ENCODE measurements at regions not wholly inside any gene's neighbourhood (a gene's known extent, or its start where the extent isn't known, plus 50 kb on each side); places are given as distances from the start of the nearest gene placed in this dataset.

DNA sequence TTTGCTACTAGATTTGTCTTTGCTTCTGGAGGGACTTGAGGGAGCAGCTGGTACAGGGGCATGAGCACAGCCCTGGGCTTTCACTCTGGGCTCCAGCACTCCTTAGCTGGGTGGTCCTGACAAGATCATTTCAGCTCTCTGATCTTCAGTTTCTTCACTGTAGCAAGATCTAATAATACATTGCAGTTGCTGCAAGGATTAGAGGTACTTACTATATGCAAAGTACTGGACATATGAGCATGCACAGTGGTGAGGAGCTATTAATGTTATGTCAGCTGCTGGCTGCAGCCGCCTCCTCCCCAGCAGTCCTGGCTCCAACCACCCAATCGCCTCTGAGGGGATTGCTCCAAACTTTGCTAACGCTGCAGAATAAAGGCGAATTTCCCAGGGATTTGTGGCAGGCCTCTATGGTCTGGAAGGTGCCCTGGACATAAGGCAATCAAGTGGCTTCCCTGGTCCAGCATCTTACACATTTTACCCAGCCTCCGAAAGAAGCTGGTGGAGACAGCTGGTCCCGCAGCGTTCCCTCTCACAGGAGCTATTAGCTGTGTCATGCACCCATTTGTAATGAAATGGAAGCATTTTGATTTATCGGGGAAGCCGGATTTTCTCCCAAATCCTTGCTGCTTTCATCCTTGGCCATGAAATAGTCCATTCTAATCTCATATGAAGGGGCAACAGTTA is 96.7 kb downstream of the RHOB start:
- TF ChIP-seq MAFK (IDR thresholded peaks at IDR 0.05; ENCODE audit: low read depth, low read length) (no peak), MAZ (IDR thresholded peaks at IDR 0.05; ENCODE audit: borderline replicate concordance, low read depth, low read length) (no peak), FOS (IDR thresholded peaks at IDR 0.05; ENCODE audit: low read depth, low read length) (no peak), SMC3 (IDR thresholded peaks at IDR 0.05; ENCODE audit: low read depth, low read length) (no peak), RFX5 (IDR thresholded peaks at IDR 0.05; ENCODE audit: low read depth, low read length) (no peak), RAD21 (IDR thresholded peaks at IDR 0.05; ENCODE audit: low read length) (no peak), BHLHE40 (IDR thresholded peaks at IDR 0.05; ENCODE audit: low read depth, low read length) (no peak), NFE2L2 (IDR thresholded peaks at IDR 0.05; ENCODE audit: low read depth, low read length) (no peak), RCOR1 (IDR thresholded peaks at IDR 0.05; ENCODE audit: insufficient replicate concordance, low read length) (no peak), MXI1 (IDR thresholded peaks at IDR 0.05; ENCODE audit: borderline replicate concordance, low read depth, low read length) (no peak), POLR2A (IDR thresholded peaks at IDR 0.05; ENCODE audit: low read depth, low read length) (no peak), CHD1 (IDR thresholded peaks at IDR 0.05; ENCODE audit: low read depth, low read length) (no peak)
- TF ChIP-seq, protein P1, sequence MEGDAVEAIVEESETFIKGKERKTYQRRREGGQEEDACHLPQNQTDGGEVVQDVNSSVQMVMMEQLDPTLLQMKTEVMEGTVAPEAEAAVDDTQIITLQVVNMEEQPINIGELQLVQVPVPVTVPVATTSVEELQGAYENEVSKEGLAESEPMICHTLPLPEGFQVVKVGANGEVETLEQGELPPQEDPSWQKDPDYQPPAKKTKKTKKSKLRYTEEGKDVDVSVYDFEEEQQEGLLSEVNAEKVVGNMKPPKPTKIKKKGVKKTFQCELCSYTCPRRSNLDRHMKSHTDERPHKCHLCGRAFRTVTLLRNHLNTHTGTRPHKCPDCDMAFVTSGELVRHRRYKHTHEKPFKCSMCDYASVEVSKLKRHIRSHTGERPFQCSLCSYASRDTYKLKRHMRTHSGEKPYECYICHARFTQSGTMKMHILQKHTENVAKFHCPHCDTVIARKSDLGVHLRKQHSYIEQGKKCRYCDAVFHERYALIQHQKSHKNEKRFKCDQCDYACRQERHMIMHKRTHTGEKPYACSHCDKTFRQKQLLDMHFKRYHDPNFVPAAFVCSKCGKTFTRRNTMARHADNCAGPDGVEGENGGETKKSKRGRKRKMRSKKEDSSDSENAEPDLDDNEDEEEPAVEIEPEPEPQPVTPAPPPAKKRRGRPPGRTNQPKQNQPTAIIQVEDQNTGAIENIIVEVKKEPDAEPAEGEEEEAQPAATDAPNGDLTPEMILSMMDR (conservative IDR thresholded peaks at IDR 0.05; ENCODE audit: low read depth, low read length), result no peak
- TF ChIP-seq, protein P2, sequence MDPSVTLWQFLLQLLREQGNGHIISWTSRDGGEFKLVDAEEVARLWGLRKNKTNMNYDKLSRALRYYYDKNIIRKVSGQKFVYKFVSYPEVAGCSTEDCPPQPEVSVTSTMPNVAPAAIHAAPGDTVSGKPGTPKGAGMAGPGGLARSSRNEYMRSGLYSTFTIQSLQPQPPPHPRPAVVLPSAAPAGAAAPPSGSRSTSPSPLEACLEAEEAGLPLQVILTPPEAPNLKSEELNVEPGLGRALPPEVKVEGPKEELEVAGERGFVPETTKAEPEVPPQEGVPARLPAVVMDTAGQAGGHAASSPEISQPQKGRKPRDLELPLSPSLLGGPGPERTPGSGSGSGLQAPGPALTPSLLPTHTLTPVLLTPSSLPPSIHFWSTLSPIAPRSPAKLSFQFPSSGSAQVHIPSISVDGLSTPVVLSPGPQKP (IDR thresholded peaks at IDR 0.05; ENCODE audit: borderline replicate concordance, low read depth, low read length), result no peak
